H1 (cell line): ENCODE measurements at regions not wholly inside any gene's neighbourhood (a gene's known extent, or its start where the extent isn't known, plus 50 kb on each side); places are given as distances from the start of the nearest gene placed in this dataset.

ENCODE experiments used
- CHD2 ChIP-seq: IDR thresholded peaks from 2 replicates; pipeline ENCODE4 v1.6.1; 2012; ENCODE audit warnings: low read length, improper control_type of control experiment
- HDAC2 ChIP-seq, 2 experiments: fragments of 300-600 bp in 1 of 2; sonication (generic) in 1 of 2; IDR thresholded peaks; 2 replicates each; pipeline ENCODE4 v1.6.1; 2011 to 2012; ENCODE audit warnings: low read depth in 2 of 2, low read length in 2 of 2, mild to moderate bottlenecking in 2 of 2, moderate library complexity in 2 of 2, borderline replicate concordance in 1 of 2, inconsistent platforms in 1 of 2
- MAX ChIP-seq: IDR thresholded peaks from 2 replicates; pipeline ENCODE4 v1.6.1; 2012; ENCODE audit warnings: inconsistent platforms
- POLR2A ChIP-seq, 2 experiments: IDR thresholded peaks; 1 replicate in 1 of 2; 2 replicates in 1 of 2; pipeline ENCODE4 v1.6.1; 2011; ENCODE audit warnings: low read depth in 2 of 2, low read length in 2 of 2, mild to moderate bottlenecking in 2 of 2; ENCODE audit errors: control extremely low read depth in 1 of 2
- RXRA ChIP-seq: IDR thresholded peaks from 2 replicates; pipeline ENCODE4 v1.6.1; 2011; ENCODE audit warnings: low read depth, mild to moderate bottlenecking, low read length, moderate library complexity; ENCODE audit not compliant: insufficient read depth

- TF ChIP-seq POLR2A (IDR thresholded peaks at IDR 0.05; ENCODE audit: control extremely low read depth in 1 of 2, low read depth in 2 of 2, low read length in 2 of 2) (no peak), RXRA (no peak), CHD2 (no peak), MAX (no peak), HDAC2 (IDR thresholded peaks at IDR 0.05; ENCODE audit: borderline replicate concordance in 1 of 2, low read depth in 2 of 2, low read length in 2 of 2) (no peak)
- TF ChIP-seq, all 59 proteins: peak for 0
These were observed 401.6 kb downstream of the VRK1 start (continued) for GRCh38 chr14:97198813-97199212.
